Sigmoid colon (tissue), 6 donors: ENCODE measurements at regions not wholly inside any gene's neighbourhood (a gene's known extent, or its start where the extent isn't known, plus 50 kb on each side); places are given as distances from the start of the nearest gene placed in this dataset.
"Not testable (repeated sequence)": the region's sequence is repeated elsewhere in the genome, so short reads cannot be mapped to it uniquely, and the experiment has no call there.

ENCODE experiments used
- DNase-seq: peaks from one replicate; pipeline ENCODE4 v3.0.0-alpha.2; 2019
- H3K27ac ChIP-seq, 4 donors: fragments of 200-600 bp; sonication (generic); one replicate each; pipeline ENCODE4 v1.5.1; 2016 to 2019; ENCODE audit warnings: mild to moderate bottlenecking in 1 of 4
- H3K27me3 ChIP-seq, 3 donors: fragments of 200-600 bp; sonication (generic); one replicate each; pipeline ENCODE4 v1.5.1; 2019; ENCODE audit warnings: mild to moderate bottlenecking in 1 of 3
- H3K36me3 ChIP-seq, 4 donors: fragments of 200-600 bp; sonication (generic); one replicate each; pipeline ENCODE4 v1.5.1; 2016 to 2019
- H3K4me1 ChIP-seq, 4 donors: fragments of 200-600 bp; sonication (generic); one replicate each; pipeline ENCODE4 v1.5.1; 2017 to 2019
- H3K4me3 ChIP-seq, 4 donors: fragments of 200-600 bp; sonication (generic); one replicate each; pipeline ENCODE4 v1.5.1; 2017 to 2019; ENCODE audit warnings: mild to moderate bottlenecking in 2 of 4, moderate library complexity in 1 of 4
- H3K9me3 ChIP-seq, 4 donors: fragments of 200-600 bp in 3 of 4; sonication (generic) in 3 of 4; one replicate each; pipeline versions ENCODE4 v1.5.1 to v1.6.1; 2013 to 2019
- EP300 ChIP-seq, 4 donors: sonication (generic); formaldehyde crosslinking; IDR thresholded peaks; one replicate each; pipeline ENCODE4 v1.6.1; 2017; ENCODE audit warnings: antibody characterized with exemption in 4 of 4
- POLR2A ChIP-seq, 2 donors: fragments of 450-650 bp; IDR thresholded peaks; one replicate each; pipeline ENCODE4 v1.6.1; 2016; ENCODE audit warnings: antibody characterized with exemption in 2 of 2, mild to moderate bottlenecking in 2 of 2, moderate library complexity in 2 of 2
- POLR2AphosphoS5 ChIP-seq, 4 donors: sonication (generic); formaldehyde crosslinking; IDR thresholded peaks; one replicate each; pipeline ENCODE4 v1.6.1; 2017; ENCODE audit warnings: antibody characterized with exemption in 4 of 4
- WGBS, 2 donors: extraction: QIAGEN DNeasy Blood & Tissue Kit; methylation state at CpG; one replicate each; pipeline ENCODE4 v1.1.7; 2013; 5-methylcytosine and 5-hydroxymethylcytosine counted together
- intact Hi-C: fragments of 100-400 bp; cut with DNase I; formaldehyde crosslinking; loops from one replicate; pipeline ENCODE4 v1.15.1; 2023
- TF ChIP-seq, protein P1 (sequence below), 4 experiments: fragments of 450-650 bp in 3 of 4; fragments of 200-600 bp in 1 of 4; IDR thresholded peaks; one replicate each; pipeline ENCODE4 v1.5.1; 2016 to 2019; ENCODE audit warnings: antibody characterized with exemption in 4 of 4, mild to moderate bottlenecking in 3 of 4, moderate library complexity in 2 of 4
- donor health status: healthy with polysubstance abuse.
- donor health status: healthy.

DNA sequence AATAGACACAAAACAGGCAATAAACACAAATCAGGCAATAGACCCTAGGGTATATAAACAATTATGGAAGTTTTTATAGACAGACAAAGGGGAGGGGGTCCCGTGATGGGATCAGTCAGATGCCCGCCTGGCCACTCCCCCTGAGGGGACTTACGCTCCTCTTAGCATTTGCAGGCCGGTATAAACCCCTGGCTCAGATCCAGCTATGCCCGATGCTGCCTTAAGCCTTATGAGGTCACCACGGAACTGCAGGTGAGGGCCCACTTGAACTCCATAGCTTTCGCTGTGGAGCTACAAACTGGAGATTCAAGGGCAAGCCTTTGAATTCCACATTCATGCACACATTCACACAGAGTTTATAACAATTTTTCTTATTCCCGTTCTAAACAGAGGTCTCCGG is 340.5 kb upstream of the USP9Y start:
- TF ChIP-seq EP300 (IDR thresholded peaks at IDR 0.05) = no peak
- WGBS, 2 donors = 22 to 64% methylated on average over 9 of the region's 9 CpGs
- Histone ChIP-seq H3K9me3 (no peaks in the 10 kb centered on the region), H3K36me3 (no peaks in the 10 kb centered on the region), H3K27ac (no peak overlapping the region), H3K27me3 (no peaks in the 10 kb centered on the region), H3K4me1 (no peaks in the 10 kb centered on the region), H3K4me3 (no peak overlapping the region)
- intact Hi-C loops = no loop called here
- no peak for DNase-seq

DNA sequence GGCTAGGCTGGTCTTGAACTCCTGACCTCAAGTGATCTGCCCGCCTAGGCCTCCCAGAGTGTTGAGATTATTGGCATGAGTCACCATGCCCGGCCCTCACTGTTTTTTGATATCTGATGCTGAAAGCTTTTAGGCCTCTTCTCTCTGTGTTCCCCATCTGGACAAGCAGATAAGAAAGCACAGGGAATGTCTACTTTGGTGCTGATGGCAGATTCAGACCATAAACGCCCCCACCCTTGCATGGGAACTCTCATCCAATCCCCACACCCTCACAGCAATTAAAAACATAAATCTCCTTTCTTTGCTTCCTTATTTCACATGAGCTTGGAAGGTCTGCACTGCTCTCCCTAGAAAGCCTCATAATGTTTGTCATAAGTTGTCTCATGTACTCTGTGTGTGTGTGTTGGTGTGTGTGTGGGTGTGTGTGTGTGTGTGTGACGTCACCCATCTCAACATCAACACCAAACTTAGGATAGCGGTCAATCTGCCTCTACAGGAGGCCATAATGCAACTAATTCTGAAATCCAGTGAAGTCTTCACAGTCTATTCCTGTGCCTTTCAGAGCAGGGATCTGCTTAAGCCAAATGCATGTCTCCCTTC is 335.6 kb upstream of the USP9Y start:
- no peak for TF ChIP-seq EP300 (IDR thresholded peaks at IDR 0.05)
- no peak for TF ChIP-seq POLR2A (IDR thresholded peaks at IDR 0.05)
- TF ChIP-seq POLR2AphosphoS5 (IDR thresholded peaks at IDR 0.05) = no peak
- TF ChIP-seq, protein P1, sequence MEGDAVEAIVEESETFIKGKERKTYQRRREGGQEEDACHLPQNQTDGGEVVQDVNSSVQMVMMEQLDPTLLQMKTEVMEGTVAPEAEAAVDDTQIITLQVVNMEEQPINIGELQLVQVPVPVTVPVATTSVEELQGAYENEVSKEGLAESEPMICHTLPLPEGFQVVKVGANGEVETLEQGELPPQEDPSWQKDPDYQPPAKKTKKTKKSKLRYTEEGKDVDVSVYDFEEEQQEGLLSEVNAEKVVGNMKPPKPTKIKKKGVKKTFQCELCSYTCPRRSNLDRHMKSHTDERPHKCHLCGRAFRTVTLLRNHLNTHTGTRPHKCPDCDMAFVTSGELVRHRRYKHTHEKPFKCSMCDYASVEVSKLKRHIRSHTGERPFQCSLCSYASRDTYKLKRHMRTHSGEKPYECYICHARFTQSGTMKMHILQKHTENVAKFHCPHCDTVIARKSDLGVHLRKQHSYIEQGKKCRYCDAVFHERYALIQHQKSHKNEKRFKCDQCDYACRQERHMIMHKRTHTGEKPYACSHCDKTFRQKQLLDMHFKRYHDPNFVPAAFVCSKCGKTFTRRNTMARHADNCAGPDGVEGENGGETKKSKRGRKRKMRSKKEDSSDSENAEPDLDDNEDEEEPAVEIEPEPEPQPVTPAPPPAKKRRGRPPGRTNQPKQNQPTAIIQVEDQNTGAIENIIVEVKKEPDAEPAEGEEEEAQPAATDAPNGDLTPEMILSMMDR (IDR thresholded peaks at IDR 0.05) = no peak
- Histone ChIP-seq H3K27ac (no peak overlapping the region), H3K27me3 (no peaks in the 10 kb centered on the region), H3K36me3 (no peaks in the 10 kb centered on the region), H3K9me3 (no peaks in the 10 kb centered on the region), H3K4me3 (no peak overlapping the region), H3K4me1 (no peaks in the 10 kb centered on the region)
- DNase-seq = no peak
- intact Hi-C loops = no loop called here
- WGBS, 2 donors = 14 to 55% methylated on average over 5 of the region's 5 CpGs

DNA sequence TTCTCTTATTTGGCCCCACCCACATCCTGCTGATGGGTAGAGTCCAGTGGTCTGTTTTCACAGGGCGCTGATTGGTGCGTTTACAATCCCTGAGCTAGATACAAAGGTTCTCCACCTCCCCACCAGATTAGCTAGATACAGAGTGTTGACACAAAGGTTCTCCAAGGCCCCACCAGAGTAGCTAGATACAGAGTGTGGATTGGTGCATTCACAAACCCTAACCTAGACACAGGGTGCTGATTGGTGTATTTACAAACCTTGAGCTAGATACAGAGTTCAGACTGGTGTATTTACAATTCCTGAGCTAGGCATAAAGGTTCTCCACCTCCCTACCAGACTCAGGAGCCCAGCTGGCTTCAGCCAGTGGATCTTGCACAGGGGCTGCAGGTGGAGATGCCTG is 326.4 kb upstream of the USP9Y start:
- 76 to 87% methylated on average over 2 of the region's 2 CpGs for WGBS, 2 donors
- H3K9me3 ChIP-seq, intact Hi-C loops, H3K36me3 ChIP-seq, DNase-seq, H3K4me3 ChIP-seq, H3K27me3 ChIP-seq, H3K4me1 ChIP-seq, H3K27ac ChIP-seq: not testable (repeated sequence)

DNA sequence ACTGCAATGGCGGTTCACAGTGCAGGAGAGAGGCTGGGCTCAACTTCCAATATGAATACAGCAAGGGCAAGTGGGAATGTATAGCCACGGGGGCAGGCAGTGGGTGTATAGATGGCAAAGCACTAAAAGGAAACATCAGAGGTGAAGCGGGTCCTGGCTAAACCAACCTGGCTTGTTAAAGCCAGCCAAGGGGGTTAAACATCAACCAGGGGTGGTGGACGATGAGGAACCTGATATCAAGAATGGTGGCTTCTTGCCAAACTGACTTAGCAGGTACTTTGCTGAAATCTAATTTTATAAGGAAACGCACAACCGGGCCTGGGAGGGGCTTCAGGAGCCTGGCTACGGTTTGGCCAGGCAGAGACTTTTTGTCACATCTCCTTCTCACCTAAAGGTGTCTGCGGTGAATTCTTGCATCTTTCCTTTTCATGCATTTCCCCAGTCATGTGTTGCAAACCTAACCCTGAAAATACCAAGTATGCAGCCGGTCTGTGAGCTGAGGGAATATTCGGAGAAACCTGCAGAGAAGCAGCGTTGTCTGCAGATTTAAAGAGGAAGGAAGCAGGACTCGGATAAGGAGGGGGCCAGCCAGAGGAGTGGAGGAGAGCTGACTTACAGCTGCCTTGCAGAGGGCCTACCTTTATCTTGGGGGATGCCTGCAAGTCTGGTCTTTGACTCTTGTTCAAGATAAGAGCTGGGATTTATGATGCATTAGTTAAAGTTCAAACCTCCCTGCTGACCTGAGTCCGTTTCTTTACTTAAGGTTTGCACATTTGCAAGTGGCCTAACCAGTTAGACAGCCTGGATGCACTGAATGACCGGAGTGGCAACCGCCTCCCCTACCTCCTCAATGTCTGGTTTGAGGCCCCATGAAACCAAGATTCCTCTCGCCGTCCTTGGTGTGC is 309.1 kb upstream of the USP9Y start:
- 12 to 31% methylated on average over 17 of the region's 17 CpGs for WGBS, 2 donors

DNA sequence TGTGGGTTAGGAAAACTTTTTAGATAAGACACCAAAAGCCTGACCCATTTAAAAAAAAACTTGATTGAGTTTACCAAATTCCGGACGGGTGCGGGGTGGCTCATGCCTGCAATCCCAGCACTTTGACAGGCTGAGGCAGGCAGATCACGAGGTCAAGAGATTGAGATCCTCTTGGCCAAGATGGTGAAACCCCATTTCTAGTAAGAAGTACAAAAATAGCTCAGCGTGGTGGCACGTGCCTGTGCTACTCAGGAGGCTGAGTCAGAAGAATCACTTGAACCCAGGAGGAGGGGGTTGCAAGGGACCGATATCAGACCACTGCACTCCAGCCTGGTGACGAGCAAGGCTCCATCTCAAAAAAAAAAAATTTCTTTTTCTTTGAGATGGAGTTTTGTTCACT is 307.8 kb upstream of the USP9Y start:
- Histone ChIP-seq H3K27me3 (no peaks in the 10 kb centered on the region), H3K4me1 (no peaks in the 10 kb centered on the region), H3K36me3 (no peaks in the 10 kb centered on the region), H3K4me3 (no peak overlapping the region), H3K9me3 (no peaks in the 10 kb centered on the region), H3K27ac (no peak overlapping the region)
- intact Hi-C loops = no loop called here
- no peak for DNase-seq
- TF ChIP-seq POLR2A (IDR thresholded peaks at IDR 0.05) = no peak
- TF ChIP-seq, protein P1 (IDR thresholded peaks at IDR 0.05) = no peak
- no peak for TF ChIP-seq POLR2AphosphoS5 (IDR thresholded peaks at IDR 0.05)
- 85 to 87% methylated on average over 8 of the region's 8 CpGs for whole genome bisulfite sequencing, 2 donors

More for the DNA sequence above, 309.1 kb upstream of the USP9Y start:
- H3K4me3 ChIP-seq, H3K4me1 ChIP-seq, DNase-seq, H3K27ac ChIP-seq, H3K9me3 ChIP-seq, H3K36me3 ChIP-seq, intact Hi-C loops, H3K27me3 ChIP-seq: not testable (repeated sequence)

DNA sequence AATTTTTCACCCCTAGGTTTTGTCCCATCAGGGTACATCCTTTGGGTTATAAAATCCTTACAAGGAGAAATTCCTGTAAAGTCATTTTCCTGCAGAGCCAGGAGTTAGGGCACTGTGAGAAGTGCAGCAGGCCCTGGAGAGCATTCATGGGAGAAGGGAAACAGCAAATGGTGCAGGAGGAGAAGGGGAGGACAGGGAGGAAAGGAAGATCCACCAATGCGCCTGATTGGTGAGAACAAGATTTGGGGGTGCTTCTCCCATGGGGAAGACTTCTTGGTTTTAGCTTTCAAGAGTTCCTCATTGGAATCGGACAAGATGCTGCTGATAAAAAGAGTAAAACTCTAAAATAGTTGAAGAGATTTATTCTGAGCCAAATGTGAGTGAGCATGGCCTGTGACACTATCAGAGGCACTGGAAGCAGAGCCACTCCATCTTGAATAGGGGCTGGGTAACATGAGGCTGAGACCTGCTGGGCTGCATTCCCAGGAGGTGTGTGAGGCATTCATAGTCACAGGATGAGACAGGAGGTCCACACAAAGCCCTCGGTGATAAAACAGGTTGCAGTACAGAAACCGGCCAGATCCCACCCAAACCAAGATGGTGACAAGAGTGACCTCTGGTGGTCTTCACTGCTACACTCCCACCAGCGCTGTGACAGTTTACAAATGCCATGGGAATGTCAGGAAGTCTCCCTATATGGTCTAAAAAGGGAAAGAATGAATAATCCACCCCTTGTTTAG is 305.5 kb upstream of the USP9Y start:
- H3K27me3 ChIP-seq, H3K4me1 ChIP-seq, DNase-seq, H3K36me3 ChIP-seq, H3K4me3 ChIP-seq, H3K27ac ChIP-seq, H3K9me3 ChIP-seq, intact Hi-C loops: not testable (repeated sequence)
- WGBS, 2 donors = 50 to 61% methylated on average over 5 of the region's 5 CpGs
